A673 (cell line): ENCODE measurements at regions not wholly inside any gene's neighbourhood (a gene's known extent, or its start where the extent isn't known, plus 50 kb on each side); places are given as distances from the start of the nearest gene placed in this dataset.

Experiments used
- BruUV-seq: library from RNA; stranded (reverse); fragments of 400-500 nt; replicated peaks from 2 replicates; lab custom pipeline; 2021; lab: Mats Ljungman, UMichigan
- CTCF ChIA-PET: fragments of 300-600 bp; sonication (Branson Sonifier 250); formaldehyde crosslinking; loops from one replicate; lab custom pipeline; 2022; ENCODE audit warnings: antibody characterized with exemption; lab: Charles Lee
- POLR2A ChIA-PET: fragments of 300-600 bp; sonication (Branson Sonifier 250); formaldehyde crosslinking; loops from one replicate; lab custom pipeline; 2022; ENCODE audit warnings: antibody characterized with exemption; ENCODE audit not compliant: low non-redundant PET; lab: Charles Lee
- DNase-seq: peaks from one replicate; pipeline ENCODE4 v3.0.0-alpha.2; 2015; ENCODE audit warnings: low spot score
- H3K27ac ChIP-seq: fragments of 200-600 bp; sonication (generic); 2 replicates; pipeline ENCODE4 v1.5.1; 2016; ENCODE audit warnings: mixed run types, low read depth, mild to moderate bottlenecking, mixed read lengths, antibody characterized with exemption, low read length; ENCODE audit not compliant: poor library complexity, severe bottlenecking
- H3K27me3 ChIP-seq: fragments of 200-600 bp; sonication (generic); replicated peaks from 2 replicates; pipeline ENCODE4 v1.6.1; 2017; ENCODE audit warnings: mixed run types, low read depth, mild to moderate bottlenecking, mixed read lengths, antibody characterized with exemption, low read length; ENCODE audit not compliant: insufficient read depth, poor library complexity
- H3K36me3 ChIP-seq: fragments of 200-600 bp; sonication (generic); 2 replicates; pipeline ENCODE4 v1.6.1; 2016; ENCODE audit warnings: mixed run types, mild to moderate bottlenecking, mixed read lengths, antibody characterized with exemption, low read length; ENCODE audit not compliant: insufficient read depth, poor library complexity, severe bottlenecking
- H3K4me1 ChIP-seq: fragments of 200-600 bp; sonication (generic); 2 replicates; pipeline ENCODE4 v1.6.1; 2017; ENCODE audit warnings: mixed run types, mild to moderate bottlenecking, mixed read lengths, antibody characterized with exemption, low read length; ENCODE audit not compliant: insufficient read depth, poor library complexity, severe bottlenecking
- H3K4me3 ChIP-seq: fragments of 200-600 bp; sonication (generic); 2 replicates; pipeline ENCODE4 v1.5.1; 2016; ENCODE audit warnings: low read depth, mixed run types, mild to moderate bottlenecking, mixed read lengths, low read length; ENCODE audit not compliant: poor library complexity, severe bottlenecking
- H3K9me3 ChIP-seq: fragments of 200-600 bp; sonication (generic); 2 replicates; pipeline ENCODE4 v1.6.1; 2016; ENCODE audit warnings: mixed run types, low read depth, mild to moderate bottlenecking, mixed read lengths, antibody characterized with exemption, low read length; ENCODE audit not compliant: poor library complexity, severe bottlenecking
- EZH2 ChIP-seq: fragments of 200-600 bp; sonication (generic); IDR thresholded peaks from 2 replicates; pipeline ENCODE4 v1.6.1; 2017; ENCODE audit warnings: borderline replicate concordance, low read depth, mild to moderate bottlenecking, mixed read lengths, antibody characterized with exemption, low read length; ENCODE audit not compliant: poor library complexity, severe bottlenecking
- intact Hi-C: fragments of 100-400 bp; cut with micrococcal nuclease; formaldehyde crosslinking; loops from one replicate; pipeline ENCODE4 v1.10.0; 2022; ENCODE audit not compliant: unreplicated experiment
- TF ChIP-seq, protein P1 (sequence below): fragments of 300-800, 200-600 bp; sonication (generic); conservative IDR thresholded peaks from 2 replicates; pipeline ENCODE4 v1.5.1; 2017; ENCODE audit warnings: low read depth, mild to moderate bottlenecking, antibody characterized with exemption, low read length, moderate library complexity, mixed read lengths

DNA sequence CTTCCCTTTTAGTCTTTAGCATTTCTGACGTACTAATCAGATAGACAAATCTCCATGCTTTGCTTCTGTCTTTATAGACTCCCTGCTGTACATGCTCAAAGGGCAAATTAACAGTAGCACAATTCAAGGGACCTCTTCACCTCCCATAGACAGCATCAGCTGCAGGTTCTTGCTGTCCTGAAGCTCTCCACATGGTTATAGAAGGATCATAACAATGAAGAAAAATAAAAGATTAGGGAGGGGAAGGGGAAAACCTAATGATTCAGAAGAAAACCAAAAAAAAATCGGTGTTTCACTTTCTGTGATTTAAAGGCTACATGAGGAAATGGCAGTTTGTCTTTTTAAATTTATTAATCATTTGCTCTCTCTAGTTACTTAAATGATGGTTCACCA is 155.5 kb downstream of the PTCSC3 start:
- intact Hi-C loops, result no loop called here
- ChIA-PET POLR2A (no interaction called here), CTCF (no interaction called here)
- no peak overlapping the region for H3K27ac ChIP-seq
- no peaks in the 10 kb centered on the region for H3K36me3 ChIP-seq
- no TSS peak for BruUV-seq
- H3K4me1 ChIP-seq, result no peaks in the 10 kb centered on the region
- H3K27me3 ChIP-seq, result no peaks in the 10 kb centered on the region
- TF ChIP-seq EZH2, result no peak
- TF ChIP-seq, protein P1, sequence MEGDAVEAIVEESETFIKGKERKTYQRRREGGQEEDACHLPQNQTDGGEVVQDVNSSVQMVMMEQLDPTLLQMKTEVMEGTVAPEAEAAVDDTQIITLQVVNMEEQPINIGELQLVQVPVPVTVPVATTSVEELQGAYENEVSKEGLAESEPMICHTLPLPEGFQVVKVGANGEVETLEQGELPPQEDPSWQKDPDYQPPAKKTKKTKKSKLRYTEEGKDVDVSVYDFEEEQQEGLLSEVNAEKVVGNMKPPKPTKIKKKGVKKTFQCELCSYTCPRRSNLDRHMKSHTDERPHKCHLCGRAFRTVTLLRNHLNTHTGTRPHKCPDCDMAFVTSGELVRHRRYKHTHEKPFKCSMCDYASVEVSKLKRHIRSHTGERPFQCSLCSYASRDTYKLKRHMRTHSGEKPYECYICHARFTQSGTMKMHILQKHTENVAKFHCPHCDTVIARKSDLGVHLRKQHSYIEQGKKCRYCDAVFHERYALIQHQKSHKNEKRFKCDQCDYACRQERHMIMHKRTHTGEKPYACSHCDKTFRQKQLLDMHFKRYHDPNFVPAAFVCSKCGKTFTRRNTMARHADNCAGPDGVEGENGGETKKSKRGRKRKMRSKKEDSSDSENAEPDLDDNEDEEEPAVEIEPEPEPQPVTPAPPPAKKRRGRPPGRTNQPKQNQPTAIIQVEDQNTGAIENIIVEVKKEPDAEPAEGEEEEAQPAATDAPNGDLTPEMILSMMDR, result no peak
- no peak overlapping the region for H3K4me3 ChIP-seq
- DNase-seq, result no peak
- H3K9me3 ChIP-seq, result no peaks in the 10 kb centered on the region

DNA sequence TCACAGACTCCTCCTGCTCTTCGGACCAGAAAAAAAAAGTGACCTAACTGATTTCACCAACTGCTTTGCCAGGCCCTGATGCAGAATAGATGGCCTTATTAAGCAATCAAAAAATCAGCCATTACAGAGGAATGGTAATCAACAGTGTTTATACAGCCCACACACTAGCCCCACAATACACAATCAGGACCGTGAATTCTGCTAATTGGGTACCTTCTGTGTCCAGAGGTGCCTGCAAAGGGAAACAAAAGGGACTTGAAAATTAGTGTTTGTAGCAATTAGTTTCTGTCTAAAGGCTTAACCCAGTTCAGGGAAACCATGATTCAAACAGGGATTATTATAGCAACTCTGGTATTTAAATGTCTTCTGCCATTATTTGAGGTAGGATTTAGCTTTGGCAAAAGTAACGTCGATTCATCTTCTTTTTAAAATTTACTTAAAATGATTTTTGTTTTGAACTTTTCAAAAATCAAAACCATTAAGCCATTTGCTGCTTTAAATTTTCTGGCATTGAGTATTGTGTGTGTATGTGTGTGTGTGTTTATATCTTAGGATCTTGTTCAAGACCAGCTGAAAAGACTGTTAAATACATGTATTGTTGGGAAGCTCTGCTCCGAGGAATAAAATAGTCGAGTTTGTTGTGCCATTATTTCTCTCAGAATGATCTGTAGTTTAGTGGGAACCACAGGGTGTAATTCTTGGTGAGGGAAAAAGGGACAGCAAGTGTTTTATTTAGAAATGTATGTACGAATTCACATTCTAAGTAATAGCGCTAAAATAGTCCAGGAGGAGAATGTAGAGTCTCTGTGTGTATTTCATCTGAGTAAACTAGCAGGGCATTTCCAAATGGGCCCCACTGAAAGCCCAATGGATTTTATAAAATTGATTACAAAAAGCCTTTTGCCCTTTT is 156.1 kb downstream of the PTCSC3 start:
- CTCF ChIA-PET, result no interaction called here
- DNase-seq, result no peak
- Histone ChIP-seq H3K9me3 (no peaks in the 10 kb centered on the region), H3K4me3 (no peak overlapping the region), H3K36me3 (no peaks in the 10 kb centered on the region), H3K27ac (no peak overlapping the region), H3K4me1 (no peaks in the 10 kb centered on the region), H3K27me3 (no peaks in the 10 kb centered on the region)
- no TSS peak for BruUV-seq
- TF ChIP-seq EZH2, result no peak
- TF ChIP-seq, protein P1, result no peak
- intact Hi-C loops, result no loop called here
- POLR2A ChIA-PET, result no interaction called here

DNA sequence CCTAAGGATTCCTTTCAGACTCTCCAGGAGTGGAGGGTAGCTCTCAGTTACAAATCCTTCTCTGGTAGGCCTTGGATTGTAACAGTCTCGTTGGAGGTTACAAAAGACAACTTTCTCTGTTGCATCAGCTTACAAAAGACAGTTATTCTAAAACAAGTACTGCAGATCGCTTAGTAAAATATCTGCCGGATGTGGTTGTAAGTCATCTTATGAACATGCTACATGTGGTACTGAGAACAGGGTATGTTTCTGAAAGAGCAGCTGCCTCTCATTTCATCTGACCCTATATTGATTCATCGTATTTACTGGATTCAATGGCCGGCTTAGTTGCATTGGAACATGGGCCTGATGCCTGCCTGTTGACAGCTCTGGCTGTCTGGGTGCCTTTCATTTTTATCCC is 157.4 kb downstream of the PTCSC3 start:
- DNase-seq, result no peak
- no peaks in the 10 kb centered on the region for H3K9me3 ChIP-seq
- BruUV-seq, result no TSS peak

More for the DNA sequence above, 157.4 kb downstream of the PTCSC3 start:
- no peaks in the 10 kb centered on the region for H3K36me3 ChIP-seq
- no peak overlapping the region for H3K27ac ChIP-seq
- intact Hi-C loops, result no loop called here
- CTCF ChIA-PET, result no interaction called here
- H3K27me3 ChIP-seq, result no peaks in the 10 kb centered on the region
- TF ChIP-seq EZH2, result no peak
- TF ChIP-seq, protein P1, result no peak
- POLR2A ChIA-PET, result no interaction called here
- no peaks in the 10 kb centered on the region for H3K4me1 ChIP-seq
- H3K4me3 ChIP-seq, result no peak overlapping the region
